ENCODE measurements at regions not wholly inside any gene's neighbourhood (a gene's known extent, or its start where the extent isn't known, plus 50 kb on each side); places are given as distances from the start of the nearest gene placed in this dataset.

DNA sequence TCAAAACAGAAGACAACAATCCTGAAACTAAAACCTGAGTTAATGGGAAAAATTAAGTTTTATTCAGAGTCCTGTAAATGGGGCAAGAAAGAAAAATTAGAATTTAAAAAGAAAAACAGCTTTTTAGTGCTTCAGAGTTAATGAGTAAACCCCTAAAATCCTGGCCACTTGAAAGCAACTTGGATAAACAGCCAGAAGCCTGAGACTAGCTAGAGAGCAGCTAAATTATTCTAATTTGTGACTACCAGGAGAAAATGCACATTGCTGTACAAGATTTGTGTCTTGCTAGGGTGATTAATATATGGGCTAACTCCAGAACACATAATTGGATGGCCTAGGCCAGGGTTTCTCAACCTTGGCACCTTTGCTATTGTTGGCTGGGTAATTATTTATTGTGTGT lies 62.4 kb upstream of the ARG1 start:
- no peaks in the 10 kb centered on the region for H3K4me1 ChIP-seq
- DNase-seq, result no peak
- H3K4me3 ChIP-seq, result no peak overlapping the region
- H3K36me3 ChIP-seq, result no peaks in the 10 kb centered on the region
- no peak overlapping the region for H3K27ac ChIP-seq
- H3K27me3 ChIP-seq, result no peaks in the 10 kb centered on the region
- H3K9me3 ChIP-seq, result no peaks in the 10 kb centered on the region
- TF ChIP-seq, protein P1, sequence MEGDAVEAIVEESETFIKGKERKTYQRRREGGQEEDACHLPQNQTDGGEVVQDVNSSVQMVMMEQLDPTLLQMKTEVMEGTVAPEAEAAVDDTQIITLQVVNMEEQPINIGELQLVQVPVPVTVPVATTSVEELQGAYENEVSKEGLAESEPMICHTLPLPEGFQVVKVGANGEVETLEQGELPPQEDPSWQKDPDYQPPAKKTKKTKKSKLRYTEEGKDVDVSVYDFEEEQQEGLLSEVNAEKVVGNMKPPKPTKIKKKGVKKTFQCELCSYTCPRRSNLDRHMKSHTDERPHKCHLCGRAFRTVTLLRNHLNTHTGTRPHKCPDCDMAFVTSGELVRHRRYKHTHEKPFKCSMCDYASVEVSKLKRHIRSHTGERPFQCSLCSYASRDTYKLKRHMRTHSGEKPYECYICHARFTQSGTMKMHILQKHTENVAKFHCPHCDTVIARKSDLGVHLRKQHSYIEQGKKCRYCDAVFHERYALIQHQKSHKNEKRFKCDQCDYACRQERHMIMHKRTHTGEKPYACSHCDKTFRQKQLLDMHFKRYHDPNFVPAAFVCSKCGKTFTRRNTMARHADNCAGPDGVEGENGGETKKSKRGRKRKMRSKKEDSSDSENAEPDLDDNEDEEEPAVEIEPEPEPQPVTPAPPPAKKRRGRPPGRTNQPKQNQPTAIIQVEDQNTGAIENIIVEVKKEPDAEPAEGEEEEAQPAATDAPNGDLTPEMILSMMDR (IDR thresholded peaks at IDR 0.05), result no peak
- TF ChIP-seq POLR2A (IDR thresholded peaks at IDR 0.05), result no peak

DNA sequence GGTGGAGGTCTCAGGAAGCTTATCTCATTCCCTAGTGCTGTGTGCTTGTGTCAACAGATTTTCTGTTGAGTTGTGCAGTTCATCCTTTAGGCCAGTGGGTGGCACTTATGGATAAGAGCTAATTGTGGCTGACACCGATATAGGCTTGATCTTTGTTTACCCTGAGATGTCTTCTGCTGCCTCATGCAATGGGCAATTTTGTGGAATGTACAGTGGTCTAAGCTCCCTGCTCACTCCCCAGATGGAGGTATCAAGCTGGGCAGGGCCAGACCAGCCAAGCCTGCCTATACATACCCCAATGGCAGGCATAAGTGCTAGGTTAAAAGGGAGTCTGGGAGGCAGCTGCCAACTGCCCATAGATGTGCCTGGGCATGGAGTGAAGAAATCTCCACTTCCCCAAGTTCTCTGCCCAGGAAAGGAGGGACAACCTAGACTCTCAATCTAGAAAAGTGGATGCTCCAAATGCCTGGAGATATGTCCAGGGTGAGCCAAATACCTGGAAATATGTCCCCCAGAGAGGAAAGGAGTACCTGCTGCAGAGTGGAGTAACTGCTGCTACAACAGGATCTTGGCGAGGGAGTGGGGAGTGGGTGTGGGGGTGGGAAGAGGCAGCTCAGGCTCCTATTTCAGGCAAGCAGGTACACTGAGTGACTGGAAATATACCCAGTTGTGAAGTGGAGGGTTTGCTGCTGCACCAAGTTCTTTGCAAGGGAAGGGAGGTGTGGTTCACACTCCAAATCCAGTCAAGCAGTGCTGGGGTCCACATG lies 53.2 kb upstream of the ARG1 start:
- no peak overlapping the region for H3K27ac ChIP-seq
- DNase-seq, result peak in 1 of 3 donors; percentile 68
- no peak for TF ChIP-seq POLR2A (IDR thresholded peaks at IDR 0.05)
- TF ChIP-seq, protein P1 (IDR thresholded peaks at IDR 0.05), result peak; percentile 7 to 67 (median 53)
- H3K36me3 ChIP-seq, result no peaks in the 10 kb centered on the region
- no peaks in the 10 kb centered on the region for H3K4me1 ChIP-seq
- no peak overlapping the region for H3K4me3 ChIP-seq
- H3K27me3 ChIP-seq, result no peaks in the 10 kb centered on the region
- no peaks in the 10 kb centered on the region for H3K9me3 ChIP-seq
